SK-N-SH (cell line): ENCODE measurements at regions not wholly inside any gene's neighbourhood (a gene's known extent, or its start where the extent isn't known, plus 50 kb on each side); places are given as distances from the start of the nearest gene placed in this dataset.

Source experiments
- CTCF ChIA-PET: fragments of 300-600, 350-600 bp; formaldehyde crosslinking; extraction: SDS; loops from one replicate; lab custom pipeline; 2021; lab: Yijun Ruan, JAX
- POLR2A ChIA-PET: fragments of 350-600 bp; sonication (Branson Sonifier 250); formaldehyde crosslinking; extraction: SDS; loops from one replicate; lab custom pipeline; 2020; ENCODE audit warnings: antibody characterized with exemption, inconsistent platforms; lab: Yijun Ruan, JAX
- DNase-seq: peaks from one replicate; pipeline ENCODE4 v3.0.0; 2012
- H2AFZ ChIP-seq: fragments of 200-600 bp; sonication (generic); 2 replicates; pipeline ENCODE4 v1.8.1; 2016; ENCODE audit warnings: antibody characterized with exemption, mild to moderate bottlenecking, low read depth
- H3F3A ChIP-seq: fragments of 200-600 bp; sonication (generic); replicated peaks from 2 replicates; pipeline ENCODE3; 2016; ENCODE audit warnings: antibody characterized with exemption, mild to moderate bottlenecking; ENCODE audit not compliant: insufficient read depth
- H3K27ac ChIP-seq, 2 experiments: fragments of 200-500 bp in 1 of 2; fragments of 200-600 bp in 1 of 2; sonication (Bioruptor generic) in 1 of 2; sonication (generic), shearing (Covaris generic) in 1 of 2; 2 replicates each; pipeline versions ENCODE4 v1.5.1 to v1.6.1; 2014 to 2016; ENCODE audit warnings: low read depth in 2 of 2, inconsistent platforms in 1 of 2, low read length in 1 of 2, mild to moderate bottlenecking in 1 of 2, mixed read lengths in 1 of 2
- H3K27me3 ChIP-seq: fragments of 200-600 bp; sonication (generic), shearing (Covaris generic); 2 replicates; pipeline ENCODE4 v1.6.1; 2016; ENCODE audit warnings: mixed run types; ENCODE audit not compliant: insufficient read depth
- H3K36me3 ChIP-seq, 2 experiments: fragments of 200-500 bp in 1 of 2; fragments of 200-600 bp in 1 of 2; sonication (Bioruptor generic) in 1 of 2; sonication (generic) in 1 of 2; replicated peaks in 1 of 2; 2 replicates each; pipeline versions ENCODE3 to v1.5.1; 2014 to 2016; ENCODE audit warnings: low read length in 1 of 2, mild to moderate bottlenecking in 1 of 2; ENCODE audit not compliant: insufficient read depth in 2 of 2, control insufficient read depth in 1 of 2
- H3K4me1 ChIP-seq, 2 experiments: fragments of 200-500 bp in 1 of 2; fragments of 200-600 bp in 1 of 2; sonication (Bioruptor generic) in 1 of 2; sonication (generic), shearing (Covaris generic) in 1 of 2; 2 replicates each; pipeline versions ENCODE4 v1.5.1 to v1.6.1; 2014 to 2016; ENCODE audit warnings: low read depth in 1 of 2, low read length in 1 of 2, mixed run types in 1 of 2; ENCODE audit not compliant: insufficient read depth in 2 of 2, control insufficient read depth in 1 of 2
- H3K4me2 ChIP-seq: fragments of 200-600 bp; sonication (generic), shearing (Covaris generic); 2 replicates; pipeline ENCODE4 v1.6.1; 2017; ENCODE audit warnings: mixed run types
- H3K4me3 ChIP-seq, 2 experiments: fragments of 200-500 bp in 1 of 2; fragments of 200-600 bp in 1 of 2; sonication (Bioruptor generic) in 1 of 2; sonication (generic), shearing (Covaris generic) in 1 of 2; 2 replicates each; pipeline versions ENCODE4 v1.5.1 to v1.8.1; 2014 to 2016; ENCODE audit warnings: low read depth in 2 of 2, inconsistent platforms in 1 of 2, low read length in 1 of 2, mild to moderate bottlenecking in 1 of 2, mixed read lengths in 1 of 2, moderate library complexity in 1 of 2
- H3K79me2 ChIP-seq: fragments of 200-600 bp; sonication (generic); 2 replicates; pipeline ENCODE4 v1.8.1; 2017; ENCODE audit warnings: mild to moderate bottlenecking; ENCODE audit not compliant: insufficient read depth
- H3K9ac ChIP-seq: fragments of 200-600 bp; sonication (generic); 2 replicates; pipeline ENCODE4 v1.6.1; 2017; ENCODE audit warnings: mixed run types
- H3K9me2 ChIP-seq: fragments of 200-600 bp; sonication (generic); 2 replicates; pipeline ENCODE4 v1.6.1; 2017; ENCODE audit warnings: mixed run types
- H3K9me3 ChIP-seq: fragments of 200-600 bp; sonication (generic); 2 replicates; pipeline ENCODE4 v1.6.1; 2017; ENCODE audit warnings: mixed run types, mild to moderate bottlenecking, moderate library complexity
- H4K20me1 ChIP-seq: fragments of 200-600 bp; sonication (generic); 2 replicates; pipeline ENCODE4 v1.6.1; 2017; ENCODE audit warnings: mild to moderate bottlenecking, mixed run types; ENCODE audit not compliant: insufficient read depth
- CHD2 ChIP-seq: fragments of 150-350 bp; IDR thresholded peaks from 2 replicates; pipeline ENCODE4 v1.6.1; 2018; ENCODE audit warnings: low read length; ENCODE audit not compliant: partially characterized antibody
- EZH2phosphoT487 ChIP-seq: fragments of 200-600 bp; sonication (generic); IDR thresholded peaks from 2 replicates; pipeline ENCODE4 v1.6.1; 2017; ENCODE audit warnings: low read depth, mixed run types, mild to moderate bottlenecking, antibody characterized with exemption, moderate library complexity, borderline replicate concordance
- FOXJ3 ChIP-seq: sonication (generic); formaldehyde crosslinking; IDR thresholded peaks from 2 replicates; pipeline ENCODE4 v1.5.1; 2020; ENCODE audit warnings: mild to moderate bottlenecking, missing genetic modification reagents
- GABPA ChIP-seq: IDR thresholded peaks from 2 replicates; pipeline ENCODE4 v1.4.0; 2012; ENCODE audit warnings: low read depth, mild to moderate bottlenecking
- GATA2 ChIP-seq: sonication (generic); formaldehyde crosslinking; IDR thresholded peaks from 2 replicates; pipeline ENCODE4 v1.5.0; 2020; ENCODE audit warnings: mild to moderate bottlenecking, missing genetic modification reagents
- MEF2A ChIP-seq: IDR thresholded peaks from 2 replicates; pipeline ENCODE4 v1.4.0; 2012; ENCODE audit warnings: low read depth, borderline replicate concordance
- MXI1 ChIP-seq: IDR thresholded peaks from 2 replicates; pipeline ENCODE4 v1.6.1; 2012; ENCODE audit warnings: mild to moderate bottlenecking, low read depth, low read length, improper control_type of control experiment
- NFIC ChIP-seq: IDR thresholded peaks from 2 replicates; pipeline ENCODE4 v1.4.0; 2012; ENCODE audit warnings: borderline replicate concordance
- POLR2AphosphoS5 ChIP-seq: IDR thresholded peaks from 2 replicates; pipeline ENCODE4 v1.6.1; 2012; ENCODE audit warnings: low read depth, low read length
- RAD21 ChIP-seq: IDR thresholded peaks from 2 replicates; pipeline ENCODE4 v1.6.1; 2012; ENCODE audit warnings: mild to moderate bottlenecking, low read length
- REST ChIP-seq: IDR thresholded peaks from 2 replicates; pipeline ENCODE4 v1.6.1; 2012; ENCODE audit warnings: mild to moderate bottlenecking, low read depth, low read length, moderate library complexity
- RXRA ChIP-seq: IDR thresholded peaks from 2 replicates; pipeline ENCODE4 v1.4.0; 2012; ENCODE audit warnings: low read depth, mild to moderate bottlenecking, borderline replicate concordance
- SMC3 ChIP-seq: IDR thresholded peaks from 2 replicates; pipeline ENCODE4 v1.6.1; 2012; ENCODE audit warnings: low read depth, low read length, improper control_type of control experiment
- TCF12 ChIP-seq: IDR thresholded peaks from 2 replicates; pipeline ENCODE4 v1.4.0; 2012
- TEAD4 ChIP-seq: IDR thresholded peaks from 2 replicates; pipeline ENCODE4 v1.4.0; 2012; ENCODE audit warnings: mild to moderate bottlenecking, borderline replicate concordance; ENCODE audit not compliant: insufficient read depth
- USF1 ChIP-seq: IDR thresholded peaks from 2 replicates; pipeline ENCODE4 v1.4.0; 2012; ENCODE audit warnings: low read depth, borderline replicate concordance
- USF2 ChIP-seq: fragments of 150-350 bp; IDR thresholded peaks from 2 replicates; pipeline ENCODE4 v1.6.1; 2017; ENCODE audit warnings: antibody characterized with exemption, low read length, low read depth, borderline replicate concordance
- WGBS: methylation state at CpG from one replicate; pipeline ENCODE4 v1.1.6; 2017; ENCODE audit warnings: low lambda C conversion rate; 5-methylcytosine and 5-hydroxymethylcytosine counted together
- TF ChIP-seq, protein P1 (sequence below): IDR thresholded peaks from 2 replicates; pipeline ENCODE4 v1.4.0; 2012; ENCODE audit warnings: low read depth
- TF ChIP-seq, protein P2 (sequence below): fragments of 200-600 bp; sonication (generic); IDR thresholded peaks from 2 replicates; pipeline ENCODE4 v1.6.1; 2017; ENCODE audit warnings: antibody characterized with exemption, mild to moderate bottlenecking, moderate library complexity
- TF ChIP-seq, protein P3 (sequence below): fragments of 150-350 bp; IDR thresholded peaks from 2 replicates; pipeline ENCODE4 v1.6.1; 2016; ENCODE audit warnings: mild to moderate bottlenecking, low read depth, low read length

DNA sequence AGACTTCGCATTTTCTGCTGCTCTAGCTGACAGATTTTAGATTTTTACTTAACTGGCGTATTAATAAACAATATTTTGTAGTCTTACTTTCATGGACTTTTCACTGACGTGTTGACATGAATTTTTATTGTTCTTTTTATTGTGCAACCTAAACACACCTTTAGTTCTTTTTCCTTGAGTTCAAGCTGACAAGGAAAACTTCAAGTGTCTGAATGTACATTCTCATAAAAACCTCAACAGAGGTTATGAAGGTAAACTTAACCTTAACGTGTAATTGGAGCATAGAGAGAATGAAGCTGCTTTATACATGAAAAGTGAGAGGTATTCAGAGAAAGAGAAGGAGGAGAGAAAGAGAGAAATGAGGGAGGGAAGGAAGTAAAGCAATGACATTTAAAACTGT is 364.3 kb upstream of the CT83 start:
- Histone ChIP-seq H4K20me1 (no peaks in the 10 kb centered on the region), H3K27ac (no peak overlapping the region), H3K9me2 (no peaks in the 10 kb centered on the region), H3K27me3 (no peaks in the 10 kb centered on the region), H3K9ac (no peak overlapping the region), H3K4me2 (no peak overlapping the region), H3F3A (no peaks in the 10 kb centered on the region), H3K4me1 (no peaks in the 10 kb centered on the region), H3K9me3 (no peaks in the 10 kb centered on the region), H3K36me3 (no peaks in the 10 kb centered on the region), H2AFZ (no peak overlapping the region), H3K4me3 (no peak overlapping the region), H3K79me2 (no peaks in the 10 kb centered on the region)
- ChIA-PET CTCF (no interaction called here), POLR2A (no interaction called here)
- 4% methylated on average over 4 of the region's 4 CpGs for WGBS
- TF ChIP-seq GATA2: no peak
- no peak for TF ChIP-seq NFIC
- no peak for TF ChIP-seq FOXJ3
- no peak for TF ChIP-seq EZH2phosphoT487
- TF ChIP-seq USF1: no peak
- TF ChIP-seq MXI1: no peak
- TF ChIP-seq MEF2A: no peak
- TF ChIP-seq RXRA: no peak
- TF ChIP-seq SMC3: no peak
- no peak for TF ChIP-seq TEAD4
- no peak for TF ChIP-seq REST
- TF ChIP-seq TCF12: no peak
- DNase-seq: no peak

DNA sequence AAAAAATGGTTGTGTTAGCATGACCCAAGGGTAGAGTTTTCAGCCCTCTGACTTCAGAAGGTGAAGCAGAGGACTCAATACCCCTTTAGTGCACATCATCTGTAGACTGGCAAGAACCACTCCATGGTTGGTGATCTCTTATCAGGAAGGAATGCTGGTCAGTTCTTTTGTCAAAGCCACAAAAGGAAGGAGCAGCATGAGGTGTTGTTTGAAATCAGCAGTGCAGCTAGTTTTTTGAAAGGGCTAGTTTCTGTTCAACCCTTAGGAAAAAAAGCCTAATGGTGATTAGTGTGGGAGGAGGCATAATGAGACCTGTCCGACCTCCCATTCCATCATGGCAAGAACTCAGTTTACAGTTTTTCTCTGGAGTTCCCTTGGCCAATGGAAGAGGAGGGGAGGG is 362.0 kb upstream of the CT83 start:
- WGBS: 0% methylated on average over 1 of the region's 1 CpG
- Histone ChIP-seq H3K4me3 (no peak overlapping the region), H3F3A (no peaks in the 10 kb centered on the region), H3K27me3 (no peaks in the 10 kb centered on the region), H3K4me2 (no peak overlapping the region), H4K20me1 (no peaks in the 10 kb centered on the region), H2AFZ (no peak overlapping the region), H3K36me3 (no peaks in the 10 kb centered on the region), H3K79me2 (no peaks in the 10 kb centered on the region), H3K9me2 (no peaks in the 10 kb centered on the region), H3K9ac (no peak overlapping the region), H3K4me1 (no peaks in the 10 kb centered on the region), H3K9me3 (no peaks in the 10 kb centered on the region), H3K27ac (no peak overlapping the region)
- POLR2A ChIA-PET: no interaction called here
- CTCF ChIA-PET: no interaction called here
- DNase-seq: no peak
- no peak for TF ChIP-seq MEF2A
- no peak for TF ChIP-seq POLR2AphosphoS5
- no peak for TF ChIP-seq GABPA
- no peak for TF ChIP-seq EZH2phosphoT487
- TF ChIP-seq, protein P1, sequence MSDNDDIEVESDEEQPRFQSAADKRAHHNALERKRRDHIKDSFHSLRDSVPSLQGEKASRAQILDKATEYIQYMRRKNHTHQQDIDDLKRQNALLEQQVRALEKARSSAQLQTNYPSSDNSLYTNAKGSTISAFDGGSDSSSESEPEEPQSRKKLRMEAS: no peak
- TF ChIP-seq RAD21: no peak
- no peak for TF ChIP-seq RXRA
- TF ChIP-seq TEAD4: no peak
- TF ChIP-seq USF2: no peak
- TF ChIP-seq, protein P2, sequence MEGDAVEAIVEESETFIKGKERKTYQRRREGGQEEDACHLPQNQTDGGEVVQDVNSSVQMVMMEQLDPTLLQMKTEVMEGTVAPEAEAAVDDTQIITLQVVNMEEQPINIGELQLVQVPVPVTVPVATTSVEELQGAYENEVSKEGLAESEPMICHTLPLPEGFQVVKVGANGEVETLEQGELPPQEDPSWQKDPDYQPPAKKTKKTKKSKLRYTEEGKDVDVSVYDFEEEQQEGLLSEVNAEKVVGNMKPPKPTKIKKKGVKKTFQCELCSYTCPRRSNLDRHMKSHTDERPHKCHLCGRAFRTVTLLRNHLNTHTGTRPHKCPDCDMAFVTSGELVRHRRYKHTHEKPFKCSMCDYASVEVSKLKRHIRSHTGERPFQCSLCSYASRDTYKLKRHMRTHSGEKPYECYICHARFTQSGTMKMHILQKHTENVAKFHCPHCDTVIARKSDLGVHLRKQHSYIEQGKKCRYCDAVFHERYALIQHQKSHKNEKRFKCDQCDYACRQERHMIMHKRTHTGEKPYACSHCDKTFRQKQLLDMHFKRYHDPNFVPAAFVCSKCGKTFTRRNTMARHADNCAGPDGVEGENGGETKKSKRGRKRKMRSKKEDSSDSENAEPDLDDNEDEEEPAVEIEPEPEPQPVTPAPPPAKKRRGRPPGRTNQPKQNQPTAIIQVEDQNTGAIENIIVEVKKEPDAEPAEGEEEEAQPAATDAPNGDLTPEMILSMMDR: no peak
- TF ChIP-seq, protein P3, sequence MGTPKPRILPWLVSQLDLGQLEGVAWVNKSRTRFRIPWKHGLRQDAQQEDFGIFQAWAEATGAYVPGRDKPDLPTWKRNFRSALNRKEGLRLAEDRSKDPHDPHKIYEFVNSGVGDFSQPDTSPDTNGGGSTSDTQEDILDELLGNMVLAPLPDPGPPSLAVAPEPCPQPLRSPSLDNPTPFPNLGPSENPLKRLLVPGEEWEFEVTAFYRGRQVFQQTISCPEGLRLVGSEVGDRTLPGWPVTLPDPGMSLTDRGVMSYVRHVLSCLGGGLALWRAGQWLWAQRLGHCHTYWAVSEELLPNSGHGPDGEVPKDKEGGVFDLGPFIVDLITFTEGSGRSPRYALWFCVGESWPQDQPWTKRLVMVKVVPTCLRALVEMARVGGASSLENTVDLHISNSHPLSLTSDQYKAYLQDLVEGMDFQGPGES: no peak
- TF ChIP-seq CHD2: no peak
